Neural cell (in vitro differentiated cells): ENCODE measurements at regions not wholly inside any gene's neighbourhood (a gene's known extent, or its start where the extent isn't known, plus 50 kb on each side); places are given as distances from the start of the nearest gene placed in this dataset.

ENCODE experiments used
- H2AFZ ChIP-seq: fragments of 200-600, 300-800 bp; sonication (generic), shearing (Covaris generic); 2 replicates; pipeline ENCODE4 v1.6.0; 2014; ENCODE audit warnings: low read depth, mild to moderate bottlenecking, antibody characterized with exemption, low read length, moderate library complexity
- H3F3A ChIP-seq: fragments of 200-600 bp; shearing (Covaris generic); 2 replicates; pipeline ENCODE4 v1.6.1; 2016; ENCODE audit warnings: mild to moderate bottlenecking, moderate library complexity, mixed read lengths, antibody characterized with exemption, low read length; ENCODE audit not compliant: insufficient read depth, poor library complexity, severe bottlenecking
- H3K27ac ChIP-seq: fragments of 200-600, 300-800 bp; sonication (generic), shearing (Covaris generic); 2 replicates; pipeline ENCODE4 v1.5.1; 2014; ENCODE audit warnings: mild to moderate bottlenecking, low read length, moderate library complexity
- H3K27me3 ChIP-seq: fragments of 300-800, 200-600 bp; sonication (generic), shearing (Covaris generic); 2 replicates; pipeline ENCODE4 v1.6.0; 2014; ENCODE audit warnings: mild to moderate bottlenecking, low read depth, low read length, moderate library complexity; ENCODE audit not compliant: insufficient read depth
- H3K36me3 ChIP-seq: fragments of 300-800, 200-600 bp; sonication (generic), shearing (Covaris generic); 2 replicates; pipeline ENCODE4 v1.5.1; 2014; ENCODE audit warnings: mild to moderate bottlenecking, antibody characterized with exemption, low read length, moderate library complexity; ENCODE audit not compliant: insufficient read depth
- H3K4me2 ChIP-seq: fragments of 300-800, 200-600 bp; sonication (generic), shearing (Covaris generic); 2 replicates; pipeline ENCODE4 v1.6.0; 2014; ENCODE audit warnings: mild to moderate bottlenecking, low read length
- H3K4me3 ChIP-seq: fragments of 300-800, 200-600 bp; sonication (generic), shearing (Covaris generic); 2 replicates; pipeline ENCODE4 v1.5.1; 2014; ENCODE audit warnings: mild to moderate bottlenecking, low read length, moderate library complexity
- H3K79me2 ChIP-seq: fragments of 200-600 bp; shearing (Covaris generic); replicated peaks from 2 replicates; pipeline ENCODE4 v1.6.0; 2014; ENCODE audit warnings: mild to moderate bottlenecking, low read length, moderate library complexity; ENCODE audit not compliant: insufficient read depth
- H3K9ac ChIP-seq: fragments of 300-800, 200-600 bp; sonication (generic), shearing (Covaris generic); 2 replicates; pipeline ENCODE4 v1.6.1; 2016; ENCODE audit warnings: mild to moderate bottlenecking, low read length, mixed read lengths
- H3K9me2 ChIP-seq: fragments of 200-600 bp; shearing (Covaris generic); 2 replicates; pipeline ENCODE4 v1.6.1; 2016; ENCODE audit warnings: mild to moderate bottlenecking, low read length, mixed read lengths; ENCODE audit not compliant: insufficient read depth
- H3K9me3 ChIP-seq: fragments of 200-600, 300-800 bp; sonication (generic), shearing (Covaris generic); 2 replicates; pipeline ENCODE4 v1.6.1; 2016; ENCODE audit warnings: mild to moderate bottlenecking, mixed run types, low read length, moderate library complexity, mixed read lengths
- H4K20me1 ChIP-seq: fragments of 200-600 bp; shearing (Covaris generic); 2 replicates; pipeline ENCODE4 v1.6.1; 2016; ENCODE audit warnings: mild to moderate bottlenecking, mixed run types; ENCODE audit not compliant: insufficient read depth
- EP300 ChIP-seq: fragments of 450-650 bp; conservative IDR thresholded peaks from 2 replicates; pipeline ENCODE4 v1.6.1; 2014; ENCODE audit warnings: antibody characterized with exemption, mild to moderate bottlenecking, moderate library complexity; ENCODE audit not compliant: poor library complexity, severe bottlenecking
- EZH2 ChIP-seq: fragments of 200-600, 300-800 bp; shearing (Covaris generic), sonication (generic); IDR thresholded peaks from 2 replicates; pipeline ENCODE4 v1.6.1; 2014; ENCODE audit warnings: antibody characterized with exemption, low read length, borderline replicate concordance, mild to moderate bottlenecking; ENCODE audit not compliant: insufficient read depth, poor library complexity, severe bottlenecking
- MXI1 ChIP-seq: fragments of 450-650 bp; conservative IDR thresholded peaks from 2 replicates; pipeline ENCODE4 v1.6.1; 2014; ENCODE audit warnings: antibody characterized with exemption, mild to moderate bottlenecking; ENCODE audit not compliant: poor library complexity, severe bottlenecking
- POLR2AphosphoS5 ChIP-seq: IDR thresholded peaks from 2 replicates; pipeline ENCODE4 v1.6.1; 2012
- RAD21 ChIP-seq: fragments of 450-650 bp; conservative IDR thresholded peaks from 2 replicates; pipeline ENCODE4 v1.6.1; 2014; ENCODE audit warnings: antibody characterized with exemption, mild to moderate bottlenecking, moderate library complexity
- REST ChIP-seq: IDR thresholded peaks from 2 replicates; pipeline ENCODE4 v1.6.1; 2012; ENCODE audit warnings: borderline replicate concordance
- SMC3 ChIP-seq: fragments of 450-650 bp; conservative IDR thresholded peaks from 2 replicates; pipeline ENCODE4 v1.6.1; 2014; ENCODE audit warnings: antibody characterized with exemption, mild to moderate bottlenecking, moderate library complexity; ENCODE audit not compliant: poor library complexity
- TAF1 ChIP-seq: IDR thresholded peaks from 2 replicates; pipeline ENCODE4 v1.6.1; 2012; ENCODE audit warnings: low read depth
- TF ChIP-seq, protein P1 (sequence below): fragments of 450-650 bp; IDR thresholded peaks from 2 replicates; pipeline ENCODE4 v1.5.1; 2014; ENCODE audit warnings: antibody characterized with exemption, mild to moderate bottlenecking, moderate library complexity; ENCODE audit not compliant: poor library complexity, severe bottlenecking

DNA sequence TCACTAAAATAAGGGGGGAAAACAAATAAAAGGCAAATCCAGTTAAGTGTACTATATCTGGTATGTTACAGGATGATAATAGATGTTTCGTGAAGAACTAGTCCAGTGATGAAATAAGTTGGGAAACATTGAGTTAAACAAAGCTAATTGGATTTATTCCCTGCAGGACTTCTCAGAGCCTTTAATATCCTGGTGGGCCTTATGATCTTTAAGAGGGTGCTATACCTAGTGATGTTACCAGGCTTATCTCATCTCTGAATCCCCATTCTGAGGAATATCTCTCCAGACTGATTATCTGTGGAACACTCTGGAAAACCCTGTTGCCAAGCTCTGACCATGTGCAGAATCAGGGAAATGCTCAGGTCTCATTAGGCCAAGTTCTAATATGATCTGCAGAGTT, 54.8 kb upstream of the POMGNT2 start:
- H3F3A ChIP-seq, result no peaks in the 10 kb centered on the region
- TF ChIP-seq TAF1 (no peak), POLR2AphosphoS5 (no peak), RAD21 (no peak), EP300 (no peak)
- TF ChIP-seq, protein P1, sequence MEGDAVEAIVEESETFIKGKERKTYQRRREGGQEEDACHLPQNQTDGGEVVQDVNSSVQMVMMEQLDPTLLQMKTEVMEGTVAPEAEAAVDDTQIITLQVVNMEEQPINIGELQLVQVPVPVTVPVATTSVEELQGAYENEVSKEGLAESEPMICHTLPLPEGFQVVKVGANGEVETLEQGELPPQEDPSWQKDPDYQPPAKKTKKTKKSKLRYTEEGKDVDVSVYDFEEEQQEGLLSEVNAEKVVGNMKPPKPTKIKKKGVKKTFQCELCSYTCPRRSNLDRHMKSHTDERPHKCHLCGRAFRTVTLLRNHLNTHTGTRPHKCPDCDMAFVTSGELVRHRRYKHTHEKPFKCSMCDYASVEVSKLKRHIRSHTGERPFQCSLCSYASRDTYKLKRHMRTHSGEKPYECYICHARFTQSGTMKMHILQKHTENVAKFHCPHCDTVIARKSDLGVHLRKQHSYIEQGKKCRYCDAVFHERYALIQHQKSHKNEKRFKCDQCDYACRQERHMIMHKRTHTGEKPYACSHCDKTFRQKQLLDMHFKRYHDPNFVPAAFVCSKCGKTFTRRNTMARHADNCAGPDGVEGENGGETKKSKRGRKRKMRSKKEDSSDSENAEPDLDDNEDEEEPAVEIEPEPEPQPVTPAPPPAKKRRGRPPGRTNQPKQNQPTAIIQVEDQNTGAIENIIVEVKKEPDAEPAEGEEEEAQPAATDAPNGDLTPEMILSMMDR, result no peak
- no peaks in the 10 kb centered on the region for H3K36me3 ChIP-seq
- no peak overlapping the region for H3K4me2 ChIP-seq
- H3K4me3 ChIP-seq, result no peak overlapping the region
- no peak overlapping the region for H3K27ac ChIP-seq
- no peaks in the 10 kb centered on the region for H4K20me1 ChIP-seq
- H3K27me3 ChIP-seq, result no peaks in the 10 kb centered on the region
- no peaks in the 10 kb centered on the region for H3K79me2 ChIP-seq
- H3K9me3 ChIP-seq, result peaks cover under 1% of the 10 kb centered on the region
- H2AFZ ChIP-seq, result no peak overlapping the region
- no peaks in the 10 kb centered on the region for H3K9me2 ChIP-seq
- no peak overlapping the region for H3K9ac ChIP-seq

GRCh38 chr3:43159876-43160255, 54.0 kb upstream of the POMGNT2 start:
- Histone ChIP-seq H3K9me3 (no peaks in the 10 kb centered on the region), H2AFZ (no peak overlapping the region), H3K27ac (no peak overlapping the region), H3K9me2 (no peaks in the 10 kb centered on the region), H4K20me1 (no peaks in the 10 kb centered on the region), H3K4me3 (no peak overlapping the region), H3K79me2 (no peaks in the 10 kb centered on the region), H3K36me3 (no peaks in the 10 kb centered on the region), H3K4me2 (no peak overlapping the region), H3F3A (no peaks in the 10 kb centered on the region), H3K9ac (no peak overlapping the region), H3K27me3 (no peaks in the 10 kb centered on the region)
- TF ChIP-seq EZH2 (no peak), EP300 (no peak)

- H3K27me3 ChIP-seq, result no peaks in the 10 kb centered on the region
- H3K4me2 ChIP-seq, result no peak overlapping the region
- H3K9me2 ChIP-seq, result no peaks in the 10 kb centered on the region
- H3K27ac ChIP-seq, result no peak overlapping the region
- H3K9ac ChIP-seq, result no peak overlapping the region
- TF ChIP-seq, protein P1, result no peak
- TF ChIP-seq EZH2, result no peak
- no peak for TF ChIP-seq SMC3
- no peak for TF ChIP-seq MXI1
- no peak for TF ChIP-seq TAF1
- no peak for TF ChIP-seq POLR2AphosphoS5
- TF ChIP-seq REST, result no peak
- no peak for TF ChIP-seq EP300
- TF ChIP-seq RAD21, result no peak
- no peaks in the 10 kb centered on the region for H3F3A ChIP-seq
- no peaks in the 10 kb centered on the region for H3K36me3 ChIP-seq
- H3K9me3 ChIP-seq, result no peaks in the 10 kb centered on the region
- H3K79me2 ChIP-seq, result no peaks in the 10 kb centered on the region
- no peak overlapping the region for H3K4me3 ChIP-seq
- no peak overlapping the region for H2AFZ ChIP-seq
- H4K20me1 ChIP-seq, result no peaks in the 10 kb centered on the region
Observed at GRCh38 chr3:43159131-43159875, 53.4 kb upstream of the POMGNT2 start.
